HL-60/S4 treated with phorbol 12-myristate 13-acetate at 8.2 ng/mL for 4 days and 3 days (cell line): ENCODE measurements at regions not wholly inside any gene's neighbourhood (a gene's known extent, or its start where the extent isn't known, plus 50 kb on each side); places are given as distances from the start of the nearest gene placed in this dataset.

Source experiments
- in situ Hi-C: fragments of 300-500 bp; cut with MboI; formaldehyde crosslinking; loops from 2 replicates; pipeline ENCODE4 v1.15.0; 2022; ENCODE audit warnings: low sequenced_read_pairs

DNA sequence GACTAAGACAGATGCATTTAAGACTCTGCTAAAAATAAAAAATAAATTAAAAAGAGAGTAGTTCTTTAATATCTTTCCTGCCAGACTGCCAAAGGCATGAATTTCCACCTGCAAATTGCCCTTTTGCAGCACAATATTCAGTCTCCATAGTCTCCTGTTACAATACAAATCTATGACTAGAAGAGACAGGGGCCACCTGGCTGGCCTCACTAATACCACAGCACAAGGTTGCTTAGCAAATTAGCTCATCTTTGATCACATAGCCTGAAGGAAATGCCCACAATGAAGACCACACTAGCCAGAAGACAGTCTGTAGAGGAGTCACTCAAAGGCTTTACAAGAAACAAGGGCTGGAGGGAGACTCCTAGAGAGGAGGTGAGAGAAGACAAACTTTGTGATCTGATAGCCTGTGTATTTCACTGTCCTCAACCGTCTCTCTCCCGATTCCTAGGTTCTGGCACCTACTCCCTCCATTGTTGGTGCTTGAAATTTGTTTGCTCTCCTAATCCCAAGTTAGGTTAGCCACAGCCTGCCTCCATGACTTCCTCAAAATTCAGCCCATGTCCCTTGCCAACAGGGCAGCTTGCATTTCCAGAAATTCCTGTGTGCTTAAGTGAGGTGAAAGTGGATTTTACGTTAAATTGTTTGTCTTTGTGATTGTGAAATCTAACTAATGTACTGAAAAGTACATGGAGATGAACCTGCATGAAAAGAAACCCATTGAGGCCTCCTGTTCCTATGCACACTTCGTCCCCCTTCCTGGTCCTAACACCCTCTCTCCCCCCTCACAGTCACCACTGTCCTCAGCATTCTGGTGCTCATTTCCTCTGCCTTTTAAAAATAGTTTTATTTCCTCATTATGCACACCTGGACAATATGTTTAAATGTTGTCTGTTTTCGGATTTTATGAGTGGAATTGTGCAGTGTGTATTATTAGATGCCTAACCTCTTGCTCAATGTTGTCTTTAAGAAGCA is 88.7 kb upstream of the PLXNC1 start:
- in situ Hi-C loops = no loop called here

DNA sequence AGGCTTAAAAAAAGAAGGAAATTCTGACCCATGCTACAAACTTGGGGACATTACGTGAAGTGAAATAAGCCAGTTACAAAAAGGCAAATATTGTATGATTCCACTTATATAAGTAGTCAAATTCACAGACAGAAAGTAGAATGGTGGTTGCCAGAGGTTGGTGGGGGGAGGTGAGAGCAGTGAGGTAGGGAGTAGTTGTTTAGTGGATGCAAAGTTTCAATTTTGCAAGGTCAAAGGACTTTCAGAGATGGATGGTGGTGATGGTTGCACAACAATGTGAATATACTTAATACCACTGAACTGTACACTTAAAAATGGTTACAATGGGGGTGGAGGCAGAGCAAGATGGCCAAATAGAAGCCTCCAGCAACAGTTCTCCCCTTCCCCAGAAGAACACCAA is 86.2 kb upstream of the PLXNC1 start:
- in situ Hi-C loops = no loop called here

DNA sequence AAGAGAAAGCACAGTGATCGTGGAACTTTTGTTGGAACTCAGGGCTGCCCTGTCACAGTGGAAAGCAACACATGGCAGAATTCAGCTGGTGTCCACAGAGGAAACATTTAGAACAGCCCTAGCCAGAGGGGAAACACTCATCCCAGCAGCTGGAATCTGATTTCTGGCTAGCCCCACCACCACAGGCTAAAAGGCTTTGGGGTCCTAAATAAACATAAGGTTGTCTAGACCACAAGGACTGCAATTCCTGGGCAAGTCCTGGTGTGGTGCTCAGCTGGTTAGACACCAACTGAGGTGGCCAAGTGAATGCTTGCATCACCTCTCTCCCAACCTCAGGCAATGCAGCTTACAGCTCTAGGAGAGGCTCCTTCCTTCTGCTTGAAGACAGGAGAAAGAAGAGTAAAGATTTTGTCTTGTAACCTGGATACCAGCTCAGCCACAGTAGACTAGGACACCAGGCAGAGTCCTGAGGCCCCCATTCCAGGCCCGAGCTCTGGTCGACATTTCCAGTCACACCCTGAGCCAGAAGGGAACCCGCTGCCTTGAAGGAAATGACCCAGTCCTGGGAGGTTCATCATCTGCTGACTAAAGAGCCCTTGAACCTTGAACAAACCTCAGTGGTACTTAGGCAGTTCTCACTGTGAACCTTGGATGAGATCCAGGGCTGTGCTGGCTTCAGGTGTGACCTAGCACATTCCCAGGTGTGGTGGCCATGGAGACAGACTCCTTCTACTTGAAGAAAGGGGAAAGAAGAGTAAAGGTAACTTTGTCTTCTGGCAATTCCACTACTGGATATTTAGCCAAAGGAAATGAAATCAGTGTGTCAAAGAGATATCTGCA is 85.4 kb upstream of the PLXNC1 start:
- in situ Hi-C loops = no loop called here

DNA sequence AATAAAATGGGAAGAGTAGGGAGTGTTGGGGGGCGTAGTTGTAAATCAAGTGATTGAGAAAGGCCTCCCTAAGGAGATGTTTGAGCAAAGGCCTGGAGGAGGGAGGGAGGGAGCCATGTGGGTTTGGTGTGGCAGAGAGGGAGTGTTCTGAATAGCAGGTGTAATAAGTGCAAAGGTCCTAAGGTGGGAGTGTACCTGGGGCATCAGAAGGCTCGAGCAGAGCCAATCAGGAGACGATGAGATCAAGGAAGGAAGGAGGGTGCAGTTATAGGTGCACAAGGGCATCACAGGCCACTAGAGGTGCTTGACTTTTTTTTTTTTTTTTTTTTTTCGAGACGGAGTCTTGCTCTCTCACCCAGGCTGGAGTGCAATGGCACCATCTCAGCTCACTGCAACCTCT is 77.9 kb upstream of the PLXNC1 start:
- in situ Hi-C loops = no loop called here

DNA sequence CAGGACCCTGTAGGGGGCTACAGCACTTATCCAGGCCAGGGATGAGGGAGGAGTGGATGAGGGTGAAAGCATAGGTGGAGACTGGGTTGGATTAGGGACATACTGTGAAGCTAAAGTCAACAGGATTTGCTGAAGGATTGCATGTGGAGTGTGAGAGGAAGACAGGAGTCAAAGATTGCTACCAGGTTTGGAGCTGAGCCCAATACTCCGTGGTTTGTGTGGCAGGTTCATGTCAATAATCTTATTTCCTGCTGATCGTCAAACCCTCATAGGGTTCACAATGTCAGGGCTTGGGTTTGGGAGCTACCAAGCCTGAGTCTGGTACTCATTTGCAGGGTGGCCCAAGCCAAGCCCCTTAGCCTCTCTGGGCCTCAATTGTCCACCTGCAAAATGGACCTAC is 77.1 kb upstream of the PLXNC1 start:
- in situ Hi-C loops = no loop called here

DNA sequence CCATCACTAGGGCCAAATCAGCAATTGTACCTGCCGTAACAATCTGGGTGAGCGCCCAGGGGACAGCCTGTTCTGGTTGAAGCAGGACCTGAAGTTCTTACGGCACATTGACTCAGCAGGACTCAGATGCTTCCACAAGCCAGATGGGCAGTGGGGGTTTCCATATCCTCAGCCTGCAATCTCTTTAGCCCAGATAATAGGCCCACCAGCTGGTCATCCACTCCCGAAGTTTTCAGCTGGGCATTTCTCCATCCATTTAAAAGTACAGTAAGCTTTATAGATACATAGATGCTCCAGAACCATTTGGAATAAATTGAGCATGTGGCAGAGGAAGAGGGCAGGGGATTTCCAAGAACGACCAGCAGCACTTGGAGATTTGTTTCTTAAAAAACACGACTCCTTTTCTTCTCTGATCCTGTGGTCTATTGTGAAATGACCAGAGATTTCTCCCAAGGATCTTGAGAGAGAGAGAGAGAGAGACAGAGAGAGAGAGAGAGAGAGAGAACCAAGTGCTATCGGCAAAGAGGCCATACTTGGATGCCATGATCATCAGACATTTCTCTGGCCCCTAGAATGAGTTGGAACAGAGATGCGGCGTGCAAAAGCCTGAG is 74.8 kb upstream of the PLXNC1 start:
- in situ Hi-C loops = no loop called here

DNA sequence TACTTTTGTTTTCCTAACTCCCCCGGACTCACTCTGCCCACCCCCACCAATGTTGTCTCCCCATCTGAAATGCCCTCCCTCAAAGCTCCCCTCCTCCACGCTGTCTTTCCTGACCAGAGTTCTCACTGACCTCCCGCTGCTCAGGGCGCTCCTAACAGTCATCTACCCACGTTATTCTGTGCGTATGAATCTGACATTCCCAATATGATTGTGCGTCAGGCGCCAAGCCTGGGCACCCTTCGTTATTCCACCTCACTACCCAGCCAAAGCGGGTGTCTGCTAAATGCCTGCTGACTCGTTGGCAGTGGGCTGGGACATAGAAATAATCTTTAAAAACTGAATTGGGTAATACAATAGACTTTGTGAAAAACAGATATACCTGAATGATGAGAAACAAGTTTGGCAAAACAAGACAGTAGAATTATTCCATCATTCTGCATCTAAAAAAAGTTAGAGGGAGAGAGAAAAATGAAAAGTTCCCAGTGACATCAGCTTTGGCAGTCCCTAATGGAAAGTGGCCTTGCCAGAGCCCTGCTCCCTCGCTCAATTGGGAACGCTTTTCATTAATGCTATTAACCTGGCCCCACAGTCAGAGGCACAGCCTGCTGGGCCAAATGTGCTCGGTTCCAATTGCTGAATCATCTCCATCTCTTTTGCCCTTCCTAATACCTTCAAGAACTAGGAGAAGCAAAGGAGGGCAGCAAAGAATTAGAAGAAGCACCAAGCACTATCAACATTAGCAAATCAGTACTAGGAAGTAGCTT is 74.0 kb upstream of the PLXNC1 start:
- in situ Hi-C loops = no loop called here

DNA sequence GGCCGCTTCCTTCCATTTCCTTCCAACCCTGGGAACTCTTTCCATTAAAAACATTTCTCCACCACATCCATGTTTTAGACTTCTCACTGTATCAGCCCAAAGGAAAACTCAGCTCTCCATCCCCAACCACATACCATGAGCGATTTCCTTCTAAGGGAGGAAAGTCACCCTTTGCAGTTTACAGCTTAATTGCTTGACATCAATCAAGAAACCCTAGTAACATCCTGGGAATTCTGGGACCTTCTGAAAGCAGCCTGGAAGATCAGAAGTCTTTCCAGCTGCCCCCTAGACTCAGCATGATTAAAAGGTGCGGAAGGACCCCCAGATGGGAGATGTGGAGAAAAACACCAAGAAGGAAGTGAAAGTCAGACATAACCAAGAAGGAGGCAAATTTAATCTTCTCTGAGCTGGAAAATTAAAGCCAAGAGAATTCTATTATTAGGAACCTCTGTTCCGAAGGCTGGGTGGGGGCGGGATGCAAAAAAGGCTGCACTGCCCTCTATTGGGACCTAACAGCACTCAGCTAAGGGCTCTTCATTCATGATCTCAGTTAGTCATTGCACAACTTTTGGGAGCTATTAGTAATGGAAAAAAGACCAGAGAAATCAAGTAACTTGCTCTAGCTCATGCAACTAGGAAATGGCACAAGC is 73.3 kb upstream of the PLXNC1 start:
- in situ Hi-C loops = loop anchor here (25.0 kb wide), 2 partner anchors 563 to 1113 kb away; no protein-coding TSS in a partner anchor

DNA sequence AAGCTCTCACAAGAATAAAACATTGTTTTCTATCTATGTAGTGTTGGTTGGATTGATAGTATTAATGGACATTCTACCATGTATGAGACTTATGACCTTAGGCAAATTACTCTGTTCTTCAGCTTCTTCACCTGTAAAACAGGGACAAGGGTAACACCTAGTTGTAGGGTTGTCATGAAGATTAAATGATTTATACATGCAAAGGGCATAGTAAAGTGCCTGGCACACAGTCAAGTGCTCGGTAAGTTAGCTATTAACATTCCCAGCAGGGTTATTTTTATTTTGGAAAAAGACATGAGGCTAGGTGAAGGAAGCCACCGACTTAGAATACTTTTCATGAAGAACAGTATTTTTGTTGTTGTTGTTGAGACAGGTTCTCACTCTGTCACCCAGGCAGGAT is 71.2 kb upstream of the PLXNC1 start:
- in situ Hi-C loops = loop anchor here (25.0 kb wide), 2 partner anchors 565 to 1115 kb away; no protein-coding TSS in a partner anchor

DNA sequence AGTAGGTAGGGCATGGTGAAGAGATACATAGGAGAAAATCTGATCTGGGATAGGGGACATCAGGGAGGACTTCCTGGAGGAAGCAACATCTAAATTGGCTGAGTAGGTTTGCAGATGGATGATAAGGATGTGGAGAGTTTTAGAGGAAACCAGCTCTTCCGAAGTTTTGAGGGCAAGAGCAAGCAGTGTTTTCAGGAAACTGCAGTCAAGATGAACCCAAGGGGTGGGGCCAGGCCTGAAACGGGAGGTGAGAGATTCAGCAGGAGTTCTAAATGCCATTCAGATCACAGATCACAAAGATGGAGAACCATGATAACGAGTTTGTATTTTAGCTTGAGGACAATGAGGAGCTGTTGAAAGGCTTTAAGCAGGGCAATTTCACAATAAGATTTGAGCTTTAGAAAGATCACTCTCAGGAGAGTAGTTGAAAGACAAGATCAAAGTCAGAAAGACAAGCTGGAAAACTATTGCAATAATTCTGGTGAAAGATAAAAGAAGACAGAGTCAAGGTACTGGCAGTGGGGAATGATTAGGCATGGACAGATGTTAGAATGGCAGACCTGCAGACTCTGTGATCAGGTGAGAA is 70.1 kb upstream of the PLXNC1 start:
- in situ Hi-C loops = loop anchor here (25.0 kb wide), 2 partner anchors 566 to 1116 kb away; no protein-coding TSS in a partner anchor

DNA sequence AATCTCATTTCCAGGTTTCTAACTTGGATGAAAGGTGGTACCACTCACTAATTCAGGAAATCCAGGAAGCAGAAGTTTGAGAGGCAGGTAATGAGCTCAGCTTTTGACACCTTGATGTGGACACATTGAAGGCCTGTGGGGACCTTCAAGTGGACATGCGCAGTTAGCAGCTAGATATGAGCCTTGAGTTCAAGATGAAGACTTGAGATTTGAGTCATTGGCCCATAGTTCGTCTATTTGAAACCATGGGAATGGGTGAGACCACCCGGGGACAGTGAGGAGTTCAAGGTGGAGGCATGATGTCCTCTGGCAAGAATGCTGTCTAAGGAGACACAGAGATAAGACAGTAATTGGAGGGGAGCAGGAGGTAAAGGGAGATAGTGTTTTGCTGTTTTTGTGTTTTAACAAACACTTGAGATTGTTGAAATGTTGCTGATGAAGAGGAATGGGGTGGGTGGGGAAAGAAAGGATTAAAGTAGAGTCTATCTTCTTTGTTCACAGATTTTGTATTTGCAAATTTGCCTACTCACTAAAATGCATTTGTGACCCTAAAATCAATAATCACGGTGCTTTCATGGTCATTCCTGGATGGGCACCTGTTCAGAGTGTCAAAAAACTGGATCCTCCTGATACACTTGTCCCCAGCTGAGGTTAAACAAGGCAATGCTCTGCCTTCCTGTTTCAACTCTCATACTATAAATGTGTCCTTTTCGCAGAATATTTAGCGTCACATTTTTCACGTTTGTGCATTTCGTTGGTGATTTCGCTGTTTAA is 69.5 kb upstream of the PLXNC1 start:
- in situ Hi-C loops = loop anchor here (25.0 kb wide), 2 partner anchors 567 to 1117 kb away; no protein-coding TSS in a partner anchor

DNA sequence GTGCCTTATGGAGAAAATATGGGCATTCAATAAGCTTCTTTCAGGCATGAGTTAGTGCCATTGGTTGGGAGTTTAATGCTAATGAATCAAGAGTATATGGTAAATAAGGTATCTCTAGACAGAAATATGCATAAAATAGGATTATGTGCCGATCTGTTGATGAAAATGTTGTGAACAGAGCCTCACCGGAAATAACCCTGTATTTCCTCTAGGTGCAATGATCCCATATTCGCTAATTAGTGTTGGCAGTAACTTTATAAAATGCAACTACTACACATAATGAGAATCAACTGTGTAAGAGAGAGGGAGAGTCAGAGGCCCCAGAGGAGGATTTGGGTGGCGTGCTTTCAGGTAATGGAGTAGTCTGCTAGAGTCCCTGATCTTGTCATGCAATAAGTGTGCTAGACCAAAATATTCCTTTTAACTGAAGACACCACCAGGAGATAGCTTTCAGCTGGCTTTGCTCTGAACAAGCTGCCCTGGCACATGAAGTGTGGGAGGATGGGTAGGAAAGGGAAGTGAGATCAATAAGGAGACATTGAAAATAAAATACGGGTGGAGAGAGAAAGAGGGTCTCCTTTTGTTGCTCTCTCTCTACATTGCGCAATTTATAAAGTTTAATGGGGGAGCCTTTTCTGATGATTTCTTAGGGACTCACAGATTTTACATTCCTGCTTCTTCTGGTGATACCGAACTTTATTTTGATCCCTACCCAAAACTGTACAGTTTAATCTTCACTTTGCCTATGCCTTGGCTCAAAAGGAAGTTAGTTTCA is 68.6 kb upstream of the PLXNC1 start:
- in situ Hi-C loops = loop anchor here (25.0 kb wide), 2 partner anchors 567 to 1117 kb away; no protein-coding TSS in a partner anchor

DNA sequence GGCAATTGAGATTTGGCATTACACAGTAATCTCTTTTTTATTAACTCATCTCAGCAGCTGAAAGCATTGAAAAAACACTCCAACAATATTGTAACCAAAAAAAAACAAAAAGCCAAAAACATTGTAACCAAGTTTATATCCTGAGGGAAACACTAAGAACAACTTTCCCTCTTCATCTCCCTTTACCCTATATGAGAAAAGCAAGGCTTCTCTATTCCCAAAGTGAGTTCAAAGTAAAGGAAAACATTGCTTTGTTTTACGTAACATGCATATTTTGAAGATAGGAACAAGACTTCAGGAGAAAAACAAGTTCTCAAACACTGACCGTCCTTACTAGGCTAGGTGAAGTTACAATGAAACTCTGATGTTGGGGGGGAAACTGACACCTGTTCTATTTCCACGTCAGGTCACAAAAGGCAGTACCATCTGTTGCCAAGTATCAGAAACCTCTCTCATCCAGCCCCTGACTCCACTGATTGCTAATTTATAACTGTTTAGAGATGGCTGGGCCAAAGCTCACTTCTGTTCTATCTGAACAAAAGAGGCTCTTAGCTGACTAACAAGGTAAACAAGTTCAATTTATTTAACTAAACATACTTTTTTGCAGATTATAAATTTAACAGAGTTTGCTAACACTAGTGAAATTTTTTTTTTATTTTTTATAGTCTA is 67.9 kb upstream of the PLXNC1 start:
- in situ Hi-C loops = loop anchor here (25.0 kb wide), 2 partner anchors 568 to 1118 kb away; no protein-coding TSS in a partner anchor

DNA sequence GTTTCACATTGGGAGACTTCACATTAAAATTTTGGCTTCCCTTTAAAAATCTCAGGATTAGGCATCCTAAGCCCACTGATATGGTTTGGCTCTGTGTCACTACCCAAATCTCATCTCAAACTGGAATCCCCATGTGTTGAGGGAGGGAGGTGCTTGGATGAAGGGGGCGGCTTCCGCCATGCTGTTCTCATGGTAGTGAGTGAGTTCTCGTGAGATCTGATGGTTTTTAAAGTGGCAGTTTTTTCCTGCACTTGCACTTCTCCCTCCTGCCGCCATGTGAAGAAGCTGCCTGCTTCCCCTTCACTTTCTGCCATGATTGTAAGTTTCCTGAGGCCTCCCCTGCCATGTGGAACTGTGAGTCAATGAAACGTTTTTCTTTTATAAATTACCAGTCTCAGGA is 65.7 kb upstream of the PLXNC1 start:
- in situ Hi-C loops = loop anchor here (25.0 kb wide), 2 partner anchors 570 to 1120 kb away; no protein-coding TSS in a partner anchor

DNA sequence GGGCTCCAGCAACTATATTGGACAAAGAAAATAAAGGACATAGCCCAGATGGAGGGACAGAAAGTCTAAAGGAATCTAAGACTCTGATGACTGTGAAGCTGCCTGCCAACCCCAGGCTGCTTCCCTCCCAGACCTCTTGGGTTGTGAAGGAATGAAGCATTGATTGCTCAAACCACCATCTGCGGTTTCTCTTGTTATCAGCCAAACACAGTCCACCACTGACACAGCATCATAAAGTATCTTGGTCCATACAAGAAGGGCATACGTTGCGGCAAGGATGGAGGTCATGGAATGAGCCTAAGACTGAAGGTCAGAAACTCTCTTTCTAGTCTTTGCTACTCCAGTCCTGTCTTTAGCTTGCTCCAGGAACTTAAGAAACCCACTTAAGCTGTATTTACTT is 58.5 kb upstream of the PLXNC1 start:
- in situ Hi-C loops = loop anchor here (25.0 kb wide), 2 partner anchors 578 to 1128 kb away; no protein-coding TSS in a partner anchor

DNA sequence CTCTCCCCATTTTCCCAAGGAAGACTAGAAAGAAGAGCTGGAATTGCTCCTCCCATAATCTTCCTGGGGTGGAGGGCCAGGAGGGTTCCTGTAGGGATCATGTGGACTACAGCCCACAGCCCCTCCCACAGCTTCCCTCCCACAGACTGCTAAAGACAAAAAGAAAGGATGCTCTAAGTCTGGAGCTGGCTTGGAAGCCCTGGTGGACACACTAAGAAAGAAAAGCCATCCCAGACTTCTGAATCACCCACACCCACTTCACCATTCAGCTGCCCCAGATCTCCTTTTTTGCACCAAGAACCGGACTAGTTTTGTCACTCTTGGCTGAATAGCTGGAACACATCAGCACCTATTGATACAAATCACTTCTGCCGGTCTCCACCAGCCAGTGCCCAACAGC is 56.8 kb upstream of the PLXNC1 start:
- in situ Hi-C loops = loop anchor here (25.0 kb wide), 2 partner anchors 579 to 1129 kb away; no protein-coding TSS in a partner anchor
